IMR-90 (cell line): ENCODE measurements at regions not wholly inside any gene's neighbourhood (a gene's known extent, or its start where the extent isn't known, plus 50 kb on each side); places are given as distances from the start of the nearest gene placed in this dataset.

ENCODE experiments used
- CEBPB ChIP-seq: IDR thresholded peaks from 2 replicates; pipeline ENCODE4 v1.6.1; 2012; ENCODE audit warnings: low read depth, low read length, improper control_type of control experiment
- CTCF ChIP-seq: conservative IDR thresholded peaks from 2 replicates; pipeline ENCODE4 v1.5.1; 2012; ENCODE audit warnings: mild to moderate bottlenecking, low read depth, low read length, improper control_type of control experiment
- MXI1 ChIP-seq: IDR thresholded peaks from 2 replicates; pipeline ENCODE4 v1.6.1; 2012; ENCODE audit warnings: low read depth, mild to moderate bottlenecking, low read length, moderate library complexity, borderline replicate concordance
- RAD21 ChIP-seq: IDR thresholded peaks from 2 replicates; pipeline ENCODE4 v1.6.1; 2012; ENCODE audit warnings: low read length, improper control_type of control experiment

GRCh38 chr4:176919631-176920030 is 126.9 kb upstream of the VEGFC start:
- TF ChIP-seq CEBPB (no peak), RAD21 (no peak), CTCF (no peak), MXI1 (no peak)
